DND-41 (cell line): ENCODE measurements at regions not wholly inside any gene's neighbourhood (a gene's known extent, or its start where the extent isn't known, plus 50 kb on each side); places are given as distances from the start of the nearest gene placed in this dataset.

Source experiments
- ATAC-seq: fragments of 200-7000 bp; cut with Tn5 transposase; 3 replicates; pipeline ENCODE4 v1.9.1; 2021; ENCODE audit warnings: low read depth; ENCODE audit not compliant: insufficient read depth
- DNase-seq: peaks from one replicate; pipeline ENCODE4 v3.0.0-alpha.2; 2020
- H2AFZ ChIP-seq: 2 replicates; pipeline ENCODE4 v1.6.0; 2012; ENCODE audit warnings: low read depth, low read length
- H3K27ac ChIP-seq: 2 replicates; pipeline ENCODE4 v1.5.1; 2012; ENCODE audit warnings: low read length, inconsistent platforms
- H3K27me3 ChIP-seq: fragments of 200-600 bp; sonication (generic); 2 replicates; pipeline ENCODE4 v1.6.0; 2012; ENCODE audit warnings: low read length, mild to moderate bottlenecking, inconsistent platforms; ENCODE audit not compliant: insufficient read depth, poor library complexity
- H3K36me3 ChIP-seq: 2 replicates; pipeline ENCODE4 v1.5.1; 2012; ENCODE audit warnings: low read length, inconsistent platforms; ENCODE audit not compliant: insufficient read depth
- H3K4me1 ChIP-seq: 2 replicates; pipeline ENCODE4 v1.5.1; 2012; ENCODE audit warnings: mild to moderate bottlenecking, low read length; ENCODE audit not compliant: insufficient read depth
- H3K4me2 ChIP-seq: 2 replicates; pipeline ENCODE4 v1.6.0; 2012; ENCODE audit warnings: mild to moderate bottlenecking, moderate library complexity, low read length, inconsistent platforms; ENCODE audit not compliant: insufficient read depth
- H3K4me3 ChIP-seq, 2 experiments: fragments of 200-600 bp in 1 of 2; shearing (Covaris generic) in 1 of 2; 2 replicates each; pipeline ENCODE4 v1.5.1; 2012 to 2016; ENCODE audit warnings: inconsistent platforms in 2 of 2, low read length in 2 of 2, mild to moderate bottlenecking in 2 of 2, low read depth in 1 of 2, moderate library complexity in 1 of 2
- H3K79me2 ChIP-seq: 2 replicates; pipeline ENCODE4 v1.6.0; 2012; ENCODE audit warnings: low read length, inconsistent platforms; ENCODE audit not compliant: insufficient read depth
- H3K9ac ChIP-seq: 2 replicates; pipeline ENCODE4 v1.6.0; 2012; ENCODE audit warnings: low read depth, mild to moderate bottlenecking, inconsistent platforms, low read length, moderate library complexity
- H3K9me3 ChIP-seq: 2 replicates; pipeline ENCODE4 v1.5.1; 2012; ENCODE audit warnings: low read length, moderate library complexity, mild to moderate bottlenecking, inconsistent platforms; ENCODE audit not compliant: insufficient read depth, severe bottlenecking
- H4K20me1 ChIP-seq: 2 replicates; pipeline ENCODE4 v1.6.0; 2012; ENCODE audit warnings: low read length; ENCODE audit not compliant: insufficient read depth
- EZH2 ChIP-seq: IDR thresholded peaks from 3 replicates; pipeline ENCODE4 v1.6.1; 2012; ENCODE audit warnings: borderline replicate concordance, low read depth, mild to moderate bottlenecking, moderate library complexity, low read length, inconsistent platforms; ENCODE audit not compliant: severe bottlenecking
- TF ChIP-seq, protein P1 (sequence below): IDR thresholded peaks from 2 replicates; pipeline ENCODE4 v1.5.1; 2012; ENCODE audit warnings: borderline replicate concordance, low read length, moderate library complexity, mild to moderate bottlenecking; ENCODE audit not compliant: poor library complexity, severe bottlenecking; ENCODE audit errors: extremely low read depth

DNA sequence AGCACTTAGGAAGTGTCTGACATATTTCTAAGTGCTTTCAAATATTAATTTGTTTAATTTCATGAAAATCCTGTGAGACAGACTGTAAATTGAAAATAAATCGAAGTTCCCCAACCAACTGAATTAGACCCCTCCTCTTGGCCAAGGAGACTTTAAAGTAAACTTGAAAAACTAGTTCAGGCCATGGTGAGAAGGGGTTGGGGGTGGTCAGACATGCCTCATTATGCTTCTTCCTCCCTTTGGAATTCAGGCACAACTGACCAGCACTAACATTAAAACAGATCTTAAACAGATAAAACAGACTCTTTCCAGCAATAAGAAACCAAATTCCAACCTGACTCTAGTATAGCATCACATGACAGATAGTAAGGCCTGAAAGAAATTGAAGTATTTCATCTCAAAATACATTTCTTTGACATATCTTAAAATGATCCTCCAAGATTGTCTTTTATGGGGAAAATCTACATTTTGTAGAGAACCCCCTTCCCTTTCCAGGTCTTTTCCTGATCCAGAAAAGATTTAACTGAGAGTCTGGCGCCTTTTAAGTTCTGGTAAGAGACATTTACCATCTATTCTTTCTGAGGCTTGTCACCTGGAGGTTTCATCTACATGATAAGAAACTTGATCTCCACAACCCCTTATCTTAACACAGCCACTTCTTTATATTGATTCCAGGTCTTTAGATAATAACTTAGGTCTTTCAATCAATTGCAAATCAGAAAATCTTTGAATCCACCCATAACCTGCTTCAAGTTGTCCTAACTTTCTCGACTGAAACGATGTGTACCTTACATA is 336.5 kb downstream of the PCDH20 start:
- no peak overlapping the region for H2AFZ ChIP-seq
- H3K9ac ChIP-seq = no peak overlapping the region
- no peaks in the 10 kb centered on the region for H3K36me3 ChIP-seq
- H3K9me3 ChIP-seq = no peaks in the 10 kb centered on the region
- H4K20me1 ChIP-seq = no peaks in the 10 kb centered on the region
- no peaks in the 10 kb centered on the region for H3K79me2 ChIP-seq
- no peak overlapping the region for H3K27ac ChIP-seq
- H3K4me1 ChIP-seq = no peaks in the 10 kb centered on the region
- no peak overlapping the region for H3K4me2 ChIP-seq
- ATAC-seq = no peak
- TF ChIP-seq, protein P1, sequence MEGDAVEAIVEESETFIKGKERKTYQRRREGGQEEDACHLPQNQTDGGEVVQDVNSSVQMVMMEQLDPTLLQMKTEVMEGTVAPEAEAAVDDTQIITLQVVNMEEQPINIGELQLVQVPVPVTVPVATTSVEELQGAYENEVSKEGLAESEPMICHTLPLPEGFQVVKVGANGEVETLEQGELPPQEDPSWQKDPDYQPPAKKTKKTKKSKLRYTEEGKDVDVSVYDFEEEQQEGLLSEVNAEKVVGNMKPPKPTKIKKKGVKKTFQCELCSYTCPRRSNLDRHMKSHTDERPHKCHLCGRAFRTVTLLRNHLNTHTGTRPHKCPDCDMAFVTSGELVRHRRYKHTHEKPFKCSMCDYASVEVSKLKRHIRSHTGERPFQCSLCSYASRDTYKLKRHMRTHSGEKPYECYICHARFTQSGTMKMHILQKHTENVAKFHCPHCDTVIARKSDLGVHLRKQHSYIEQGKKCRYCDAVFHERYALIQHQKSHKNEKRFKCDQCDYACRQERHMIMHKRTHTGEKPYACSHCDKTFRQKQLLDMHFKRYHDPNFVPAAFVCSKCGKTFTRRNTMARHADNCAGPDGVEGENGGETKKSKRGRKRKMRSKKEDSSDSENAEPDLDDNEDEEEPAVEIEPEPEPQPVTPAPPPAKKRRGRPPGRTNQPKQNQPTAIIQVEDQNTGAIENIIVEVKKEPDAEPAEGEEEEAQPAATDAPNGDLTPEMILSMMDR = no peak
- TF ChIP-seq EZH2 = no peak
- H3K27me3 ChIP-seq = no peaks in the 10 kb centered on the region
- DNase-seq = no peak
- no peak overlapping the region for H3K4me3 ChIP-seq

DNA sequence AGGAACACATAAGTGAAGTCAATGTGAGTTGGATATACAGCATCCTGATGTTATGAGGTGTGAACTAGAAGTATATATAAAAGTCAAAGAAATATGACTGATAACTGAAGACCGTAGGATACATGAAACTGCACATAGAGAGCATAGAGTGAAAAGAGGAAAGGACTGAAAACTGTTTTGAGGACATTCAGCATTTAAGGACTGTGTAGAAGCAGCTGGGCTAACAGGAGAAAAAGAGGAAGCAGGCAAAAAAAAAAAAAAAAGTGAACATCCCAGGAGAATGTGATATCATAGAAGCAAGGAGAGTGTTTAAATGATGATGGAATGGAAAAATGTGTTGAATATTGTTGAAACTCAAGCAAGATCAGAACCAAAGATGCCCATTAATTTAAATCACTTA is 363.5 kb downstream of the PCDH20 start:
- no peak for ATAC-seq
- TF ChIP-seq EZH2 = no peak
- TF ChIP-seq, protein P1 = no peak
- Histone ChIP-seq H3K36me3 (no peaks in the 10 kb centered on the region), H3K27ac (no peak overlapping the region), H3K4me1 (no peaks in the 10 kb centered on the region), H2AFZ (no peak overlapping the region), H3K79me2 (no peaks in the 10 kb centered on the region), H3K4me3 (no peak overlapping the region), H3K4me2 (no peak overlapping the region), H3K27me3 (no peaks in the 10 kb centered on the region), H3K9ac (no peak overlapping the region), H3K9me3 (no peaks in the 10 kb centered on the region), H4K20me1 (no peaks in the 10 kb centered on the region)
- DNase-seq = no peak

DNA sequence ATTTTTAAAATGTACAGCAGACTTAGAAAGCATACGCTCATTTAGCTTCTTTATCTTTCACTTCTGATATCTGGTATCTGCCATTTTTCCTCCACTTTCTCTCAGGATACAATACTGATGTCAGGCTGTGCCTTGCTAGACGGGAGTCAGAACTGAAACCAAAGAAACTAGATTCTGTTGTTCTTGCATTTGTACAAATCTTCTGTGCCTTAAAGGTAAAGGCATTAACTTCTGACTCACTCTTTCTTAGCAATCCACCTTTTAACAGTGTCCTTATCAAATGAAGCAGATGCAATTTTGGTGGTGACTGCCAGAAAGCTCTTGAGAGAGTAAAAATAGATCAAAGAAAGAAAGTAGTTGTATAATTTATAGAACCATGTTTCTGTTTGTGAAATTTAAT is 370.4 kb downstream of the PCDH20 start:
- DNase-seq = no peak
- Histone ChIP-seq H3K36me3 (no peaks in the 10 kb centered on the region), H4K20me1 (no peaks in the 10 kb centered on the region), H3K9me3 (no peaks in the 10 kb centered on the region), H3K4me3 (no peak overlapping the region), H2AFZ (no peak overlapping the region), H3K27ac (no peak overlapping the region), H3K9ac (no peak overlapping the region), H3K4me1 (no peaks in the 10 kb centered on the region), H3K4me2 (no peak overlapping the region), H3K27me3 (no peaks in the 10 kb centered on the region), H3K79me2 (no peaks in the 10 kb centered on the region)
- ATAC-seq = no peak
- TF ChIP-seq, protein P1 = no peak
- no peak for TF ChIP-seq EZH2

DNA sequence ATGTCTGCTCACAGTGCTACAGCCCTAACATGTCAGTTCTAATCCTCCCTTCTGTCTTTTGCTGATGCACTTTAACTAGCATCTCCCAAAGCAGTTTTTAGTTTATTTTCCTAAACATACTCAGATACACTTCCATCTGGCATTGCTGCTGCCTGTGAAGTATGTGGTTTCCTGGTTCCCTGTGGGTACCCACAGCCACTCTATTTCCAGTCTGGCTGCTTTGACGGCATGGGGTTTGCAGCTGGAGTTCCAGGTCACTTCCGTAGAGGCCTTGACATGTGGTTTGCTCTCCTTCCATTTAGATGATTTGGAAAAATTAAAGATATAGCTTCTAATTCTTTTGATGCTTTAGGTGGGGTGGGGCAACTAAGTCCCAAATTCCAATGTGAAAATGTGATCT is 375.5 kb downstream of the PCDH20 start:
- ATAC-seq (peak; percentile 67), DNase-seq (peak; percentile 26)
- TF ChIP-seq EZH2 = no peak
- TF ChIP-seq, protein P1 = no peak
- no peaks in the 10 kb centered on the region for H4K20me1 ChIP-seq
- H3K4me3 ChIP-seq = no peak overlapping the region
- H3K27ac ChIP-seq = no peak overlapping the region
- H3K36me3 ChIP-seq = no peaks in the 10 kb centered on the region
- H2AFZ ChIP-seq = no peak overlapping the region
- no peaks in the 10 kb centered on the region for H3K79me2 ChIP-seq
- H3K9me3 ChIP-seq = no peaks in the 10 kb centered on the region
- no peaks in the 10 kb centered on the region for H3K4me1 ChIP-seq
- H3K4me2 ChIP-seq = no peak overlapping the region
- no peaks in the 10 kb centered on the region for H3K27me3 ChIP-seq
- no peak overlapping the region for H3K9ac ChIP-seq
